NCI-H1436 (cell line): ENCODE measurements at regions not wholly inside any gene's neighbourhood (a gene's known extent, or its start where the extent isn't known, plus 50 kb on each side); places are given as distances from the start of the nearest gene placed in this dataset.
"Not testable (repeated sequence)": the region's sequence is repeated elsewhere in the genome, so short reads cannot be mapped to it uniquely, and the experiment has no call there.

Experiments used
- DNase-seq: peaks from one replicate; lab custom pipeline; 2025; lab: John Stamatoyannopoulos, UW

DNA sequence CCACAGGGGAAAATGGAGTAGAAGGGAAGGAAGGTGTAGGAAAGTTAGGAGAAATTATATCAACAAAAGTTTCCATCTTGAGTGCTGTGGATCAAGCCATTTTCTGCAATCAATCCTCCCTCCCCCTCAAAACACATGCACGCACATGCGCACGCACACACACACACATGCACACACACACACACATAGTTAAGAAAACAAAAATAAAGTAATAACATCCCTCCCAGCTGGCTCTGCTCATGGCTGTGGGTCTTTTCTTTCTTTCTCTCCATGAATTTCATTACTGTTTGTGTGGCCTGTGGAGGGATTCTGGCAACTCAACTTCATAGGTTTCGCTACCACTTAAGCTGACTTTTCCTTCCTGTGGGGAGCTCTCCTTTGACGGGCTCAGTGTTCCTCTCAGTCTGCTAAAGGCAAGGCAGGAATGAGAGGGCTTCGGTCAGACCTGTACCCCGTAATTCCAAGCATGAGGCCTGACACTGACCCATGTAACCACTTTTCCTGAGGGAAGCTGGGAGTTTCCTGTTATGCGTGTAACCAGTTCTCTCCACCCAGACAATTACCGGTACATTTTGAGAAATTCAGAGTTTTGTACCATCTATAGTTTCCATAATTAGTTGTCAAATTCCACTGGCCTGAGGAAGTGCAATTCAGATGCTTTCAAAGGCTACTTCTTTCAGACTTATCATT lies 79.8 kb downstream of the ZNF92 start:
- DNase-seq = no peak

GRCh38 chr7:65454469-65454868 lies 80.8 kb downstream of the ZNF92 start:
- DNase-seq = no peak

DNA sequence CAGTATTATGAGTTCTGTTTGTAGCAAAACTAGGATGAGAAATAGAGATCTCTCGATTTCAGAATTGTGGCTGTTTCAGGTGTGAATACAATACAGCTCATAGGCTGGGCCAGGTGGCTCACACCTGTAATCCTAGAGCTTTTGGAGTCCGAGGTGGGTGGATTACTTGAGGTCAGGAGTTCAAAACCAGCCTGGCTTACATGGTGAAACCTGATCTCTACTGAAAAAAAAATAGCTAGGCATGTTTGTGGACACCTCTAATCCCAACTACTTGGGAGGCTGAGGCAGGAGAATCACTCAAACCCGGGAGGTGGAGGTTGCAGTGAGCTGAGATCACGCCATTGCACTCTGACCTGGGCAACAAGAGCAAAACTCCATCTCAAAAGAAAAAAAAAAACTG lies 81.4 kb downstream of the ZNF92 start:
- not testable (repeated sequence) for DNase-seq

- DNase-seq = no peak
These were observed 84.0 kb downstream of the ZNF92 start for GRCh38 chr7:65457705-65458104.

DNA sequence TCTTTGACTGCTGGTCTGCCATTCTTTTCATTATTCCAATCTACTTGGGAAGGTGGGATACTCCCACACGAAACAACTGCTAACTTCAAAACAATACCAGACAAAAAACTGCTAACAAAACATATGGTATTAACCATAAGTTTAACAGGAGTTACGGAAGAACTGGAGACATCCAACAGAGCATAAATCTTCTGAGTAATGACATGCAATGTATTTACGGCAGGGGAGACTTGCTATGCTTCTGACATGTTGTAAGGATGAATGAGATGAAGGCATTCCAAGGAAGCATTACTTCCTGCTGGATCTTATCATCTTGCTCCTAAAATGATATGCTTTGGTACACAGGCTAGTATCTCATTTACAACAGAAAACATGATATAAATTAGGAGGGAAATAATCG lies 85.8 kb downstream of the ZNF92 start:
- DNase-seq = no peak

DNA sequence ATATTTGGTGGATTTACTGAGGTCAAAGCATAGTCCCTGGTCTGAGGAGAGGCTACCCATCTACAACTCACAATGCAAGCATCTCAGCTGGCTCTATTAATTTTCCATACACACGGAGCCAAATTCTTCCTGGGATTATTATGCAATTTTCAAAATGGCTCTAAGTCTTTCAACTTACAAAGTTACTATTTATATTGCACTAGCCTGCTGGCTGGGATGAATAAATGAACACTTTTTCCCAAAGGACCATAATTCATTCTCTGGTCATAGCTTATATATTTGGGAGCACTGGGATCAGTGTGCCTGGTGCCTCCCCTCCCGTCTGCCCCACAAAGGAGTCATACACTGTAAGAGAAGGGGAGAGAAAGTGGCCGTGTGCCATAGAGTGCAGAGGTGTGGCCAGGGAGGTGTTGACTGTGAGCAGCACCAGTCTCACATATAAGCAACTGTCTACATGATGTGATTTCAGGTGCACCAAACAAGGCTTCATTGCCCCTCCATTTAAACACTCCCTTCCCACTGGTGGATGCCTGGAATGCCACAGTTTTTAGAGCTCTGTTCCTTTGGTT lies 88.6 kb downstream of the ZNF92 start:
- DNase-seq = no peak

- DNase-seq = no peak
These were observed 89.5 kb downstream of the ZNF92 start for GRCh38 chr7:65463184-65463583.

DNA sequence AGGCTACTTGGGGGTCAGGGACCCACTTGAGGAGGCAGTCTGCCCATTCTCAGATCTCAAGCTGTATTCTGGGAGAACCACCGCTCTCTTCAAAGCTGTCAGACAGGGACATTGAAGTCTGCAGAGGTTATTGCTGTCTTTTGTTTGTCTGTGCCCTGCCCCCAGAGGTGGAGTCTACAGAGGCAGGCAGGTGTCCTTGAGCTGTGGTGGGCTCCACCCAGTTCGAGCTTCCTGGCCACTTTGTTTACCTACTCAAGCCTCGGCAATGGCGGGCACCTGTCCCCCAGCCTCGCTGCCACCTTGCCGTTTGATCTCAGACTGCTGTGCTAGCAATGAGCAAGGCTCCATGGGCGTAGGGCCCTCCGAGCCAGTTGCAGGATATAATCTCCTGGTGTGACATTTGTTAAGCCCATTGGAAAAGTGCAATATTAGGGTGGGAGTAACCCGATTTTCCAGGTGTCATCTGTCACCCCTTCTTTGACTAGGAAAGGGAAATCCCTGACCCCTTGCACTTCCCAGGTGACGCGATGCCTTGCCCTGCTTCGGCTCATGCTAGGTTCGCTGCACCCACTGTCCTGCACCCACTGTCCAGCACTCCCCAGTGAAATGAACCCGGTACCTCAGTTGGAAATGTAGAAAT lies 96.4 kb downstream of the ZNF92 start:
- not testable (repeated sequence) for DNase-seq

DNA sequence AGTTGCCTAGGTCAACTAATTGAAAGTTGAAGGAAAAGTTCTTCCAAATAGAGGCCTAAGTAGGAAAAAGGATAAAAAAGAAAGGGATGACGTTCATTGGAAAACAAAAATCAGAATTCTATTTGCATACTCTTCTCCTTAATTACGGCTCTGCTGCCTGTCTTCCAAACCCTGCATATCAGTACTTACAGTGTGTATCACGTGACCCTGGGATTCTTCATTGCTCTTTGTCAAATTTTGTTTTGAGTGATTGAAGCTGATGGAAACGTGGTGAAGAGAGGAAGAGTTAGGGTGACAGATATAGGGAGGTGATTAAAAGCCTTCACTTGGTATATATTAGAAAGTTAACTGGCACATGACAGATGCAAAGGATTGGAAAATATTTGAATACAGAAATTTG lies 97.9 kb downstream of the ZNF92 start:
- no peak for DNase-seq

- no peak for DNase-seq
These were observed 101.5 kb downstream of the ZNF92 start for GRCh38 chr7:65475040-65475726.

DNA sequence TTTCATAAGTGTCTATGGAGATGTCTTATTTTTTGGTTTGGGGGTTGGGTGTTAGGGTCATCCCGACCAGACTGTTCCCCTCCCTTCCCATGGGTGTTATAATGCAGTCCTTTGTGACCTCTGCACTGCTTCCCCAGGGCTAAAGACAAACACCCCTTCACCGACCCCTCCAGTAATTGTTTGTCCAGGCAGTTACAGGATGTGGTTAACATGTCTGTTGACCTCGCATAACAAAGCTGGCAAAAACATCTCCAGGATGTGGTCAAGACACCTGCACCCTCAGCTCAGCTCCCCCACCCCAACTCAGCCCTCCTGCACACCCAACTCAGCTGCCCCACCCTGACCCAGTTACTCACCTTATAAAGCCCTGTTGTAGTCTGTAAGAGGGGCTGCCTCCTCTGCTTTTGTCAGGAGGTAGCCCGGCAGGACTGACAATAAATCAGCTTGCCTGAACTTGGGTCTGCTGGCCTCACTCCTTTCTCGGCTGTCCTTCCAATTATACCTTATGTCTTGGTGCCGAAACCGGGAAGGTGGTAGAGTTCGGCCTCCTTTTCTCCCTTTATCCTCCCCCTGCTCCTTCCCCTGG lies 102.2 kb downstream of the ZNF92 start:
- DNase-seq = no peak

DNA sequence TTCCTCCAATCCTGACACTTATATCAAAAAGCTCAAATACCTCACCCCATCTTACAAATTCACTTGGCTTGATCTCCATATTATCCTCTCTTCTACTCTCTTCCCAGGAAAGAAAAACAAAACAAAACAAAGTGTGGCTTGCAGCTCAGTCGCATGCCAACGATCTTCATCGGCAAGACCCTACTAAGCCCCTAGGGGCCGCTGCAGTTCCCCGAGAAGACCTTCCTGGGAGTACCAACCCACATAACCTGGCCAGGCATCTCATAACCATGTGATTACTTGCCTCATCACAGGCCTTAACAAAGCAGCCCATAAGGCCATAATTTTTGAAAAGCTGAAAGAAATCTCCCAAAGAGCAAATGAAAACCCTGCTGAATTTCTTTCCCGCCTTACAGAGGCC lies 103.7 kb downstream of the ZNF92 start:
- peak; percentile 3 for DNase-seq

DNA sequence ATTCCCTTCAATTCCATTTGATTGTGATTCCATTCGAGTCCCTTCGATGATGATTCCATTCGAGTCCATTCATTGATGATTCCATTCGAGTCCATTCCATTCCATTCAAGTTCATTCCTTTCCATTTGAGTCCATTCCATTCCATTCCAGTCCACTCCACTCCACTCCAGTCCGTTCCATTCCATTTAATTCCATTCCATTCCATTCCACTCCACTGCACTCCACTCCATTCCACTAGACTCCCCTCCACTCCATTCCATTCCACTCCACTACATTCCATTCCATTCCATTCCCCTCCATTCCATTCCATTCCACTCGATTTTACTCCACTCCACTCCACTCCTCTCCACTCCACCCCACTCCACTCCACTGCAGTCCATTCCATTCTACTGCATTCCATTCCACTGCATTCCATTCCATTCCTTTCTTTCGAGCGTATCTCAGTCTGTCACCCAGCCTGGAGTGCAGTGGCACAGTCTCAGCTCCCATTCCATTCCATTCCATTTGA lies 115.7 kb downstream of the ZNF92 start:
- DNase-seq = no peak

- not testable (repeated sequence) for DNase-seq
These were observed 123.0 kb downstream of the ZNF92 start for GRCh38 chr7:65496697-65497096.

- no peak for DNase-seq
These were observed 129.9 kb downstream of the ZNF92 start for GRCh38 chr7:65503434-65504152.

- DNase-seq = not testable (repeated sequence)
These were observed 131.1 kb downstream of the ZNF92 start for GRCh38 chr7:65504504-65505319.

- not testable (repeated sequence) for DNase-seq
These were observed 131.6 kb downstream of the ZNF92 start for GRCh38 chr7:65505320-65505633.

GRCh38 chr7:65508581-65509367 lies 135.1 kb downstream of the ZNF92 start:
- not testable (repeated sequence) for DNase-seq

GRCh38 chr7:65509368-65510186 lies 135.9 kb downstream of the ZNF92 start:
- DNase-seq = no peak
